Breast epithelium (tissue), 3 donors: ENCODE measurements at regions not wholly inside any gene's neighbourhood (a gene's known extent, or its start where the extent isn't known, plus 50 kb on each side); places are given as distances from the start of the nearest gene placed in this dataset.

ENCODE experiments used
- POLR2A ChIP-seq: fragments of 450-650 bp; IDR thresholded peaks from one replicate; pipeline ENCODE4 v1.6.1; 2016; ENCODE audit warnings: antibody characterized with exemption, mild to moderate bottlenecking, moderate library complexity
- TF ChIP-seq, protein P1 (sequence below), 3 donors: fragments of 450-650 bp; IDR thresholded peaks; one replicate each; pipeline ENCODE4 v1.5.1; 2016 to 2017; ENCODE audit warnings: antibody characterized with exemption in 3 of 3, mild to moderate bottlenecking in 3 of 3, moderate library complexity in 3 of 3

DNA sequence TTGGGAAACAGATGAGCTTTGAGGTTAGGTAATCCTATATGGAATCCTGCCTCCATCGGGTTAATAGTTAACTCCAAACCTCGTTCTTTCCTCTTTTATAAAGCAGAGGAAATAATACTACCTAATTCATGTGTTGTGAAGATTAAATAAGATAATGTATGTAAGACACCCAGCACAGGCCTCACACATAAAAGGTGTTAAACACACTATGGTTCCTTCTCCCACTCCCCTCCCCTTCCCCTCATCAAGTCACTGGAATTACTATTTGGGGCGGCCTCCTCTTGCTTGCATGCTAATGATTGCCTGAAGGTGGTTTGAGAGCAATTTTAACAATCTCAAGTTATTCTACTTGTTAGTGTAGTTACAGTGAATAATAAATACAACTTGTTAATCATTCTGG is 404.4 kb upstream of the RASGEF1B start:
- TF ChIP-seq, protein P1, sequence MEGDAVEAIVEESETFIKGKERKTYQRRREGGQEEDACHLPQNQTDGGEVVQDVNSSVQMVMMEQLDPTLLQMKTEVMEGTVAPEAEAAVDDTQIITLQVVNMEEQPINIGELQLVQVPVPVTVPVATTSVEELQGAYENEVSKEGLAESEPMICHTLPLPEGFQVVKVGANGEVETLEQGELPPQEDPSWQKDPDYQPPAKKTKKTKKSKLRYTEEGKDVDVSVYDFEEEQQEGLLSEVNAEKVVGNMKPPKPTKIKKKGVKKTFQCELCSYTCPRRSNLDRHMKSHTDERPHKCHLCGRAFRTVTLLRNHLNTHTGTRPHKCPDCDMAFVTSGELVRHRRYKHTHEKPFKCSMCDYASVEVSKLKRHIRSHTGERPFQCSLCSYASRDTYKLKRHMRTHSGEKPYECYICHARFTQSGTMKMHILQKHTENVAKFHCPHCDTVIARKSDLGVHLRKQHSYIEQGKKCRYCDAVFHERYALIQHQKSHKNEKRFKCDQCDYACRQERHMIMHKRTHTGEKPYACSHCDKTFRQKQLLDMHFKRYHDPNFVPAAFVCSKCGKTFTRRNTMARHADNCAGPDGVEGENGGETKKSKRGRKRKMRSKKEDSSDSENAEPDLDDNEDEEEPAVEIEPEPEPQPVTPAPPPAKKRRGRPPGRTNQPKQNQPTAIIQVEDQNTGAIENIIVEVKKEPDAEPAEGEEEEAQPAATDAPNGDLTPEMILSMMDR (IDR thresholded peaks at IDR 0.05) = no peak
- no peak for TF ChIP-seq POLR2A
